GM18951 (cell line): ENCODE measurements at regions not wholly inside any gene's neighbourhood (a gene's known extent, or its start where the extent isn't known, plus 50 kb on each side); places are given as distances from the start of the nearest gene placed in this dataset.
"Not testable (repeated sequence)": the region's sequence is repeated elsewhere in the genome, so short reads cannot be mapped to it uniquely, and the experiment has no call there.

Experiments used
- POLR2A ChIP-seq: IDR thresholded peaks from 4 replicates; pipeline ENCODE4 v1.6.1; 2011; ENCODE audit warnings: mild to moderate bottlenecking; ENCODE audit not compliant: insufficient read length, insufficient read depth; ENCODE audit errors: extremely low read depth
- in situ Hi-C: fragments of 300-500 bp; cut with MboI; formaldehyde crosslinking; loops from one replicate; pipeline ENCODE4 v1.12.0; 2022; ENCODE audit warnings: low sequenced_read_pairs, mixed read lengths, inconsistent platforms; ENCODE audit not compliant: unreplicated experiment

DNA sequence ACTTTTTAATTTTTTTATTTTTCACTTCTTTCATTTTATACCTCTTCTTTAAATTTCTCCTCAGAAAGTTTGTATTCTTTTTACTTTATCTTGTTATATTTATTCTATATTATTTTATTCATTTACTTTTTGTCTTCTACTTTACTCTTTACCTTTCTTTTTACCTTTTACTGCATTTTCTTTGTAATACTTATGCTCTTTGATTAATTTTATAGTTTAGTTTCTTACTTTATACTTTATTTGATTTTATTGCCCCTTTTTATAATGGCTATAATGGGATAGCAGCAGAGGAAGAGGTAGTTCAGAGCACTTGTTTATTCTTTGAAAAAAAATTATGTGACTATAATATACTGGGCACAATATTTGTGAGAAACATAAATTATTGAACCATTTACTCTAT lies 542.6 kb upstream of the SPRY2 start:
- TF ChIP-seq POLR2A: no peak
- in situ Hi-C loops: no loop called here

DNA sequence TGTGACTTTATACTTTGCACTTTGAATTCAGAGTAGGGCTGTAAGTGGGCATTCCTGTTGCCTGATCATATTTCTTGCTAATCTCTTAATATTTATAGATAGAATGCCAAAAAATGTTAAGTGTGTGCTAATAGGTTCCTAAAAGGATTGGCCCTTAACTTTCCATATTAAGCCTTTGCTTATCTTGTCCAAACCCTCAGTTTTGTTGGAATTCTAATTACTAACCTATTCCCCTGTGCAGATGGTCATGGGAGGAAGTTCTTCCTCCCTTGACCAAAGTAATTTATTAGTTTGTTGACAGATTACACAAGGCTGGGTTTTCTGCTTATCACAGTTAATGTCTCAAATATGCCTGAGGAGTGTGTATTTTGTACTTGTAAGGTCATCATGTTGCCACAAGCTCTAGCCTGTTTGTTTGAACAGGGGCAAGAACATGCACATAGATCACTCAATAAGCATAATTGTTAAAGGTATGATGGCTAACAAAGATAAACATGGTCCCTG lies 541.1 kb upstream of the SPRY2 start:
- TF ChIP-seq POLR2A: no peak
- in situ Hi-C loops: no loop called here

DNA sequence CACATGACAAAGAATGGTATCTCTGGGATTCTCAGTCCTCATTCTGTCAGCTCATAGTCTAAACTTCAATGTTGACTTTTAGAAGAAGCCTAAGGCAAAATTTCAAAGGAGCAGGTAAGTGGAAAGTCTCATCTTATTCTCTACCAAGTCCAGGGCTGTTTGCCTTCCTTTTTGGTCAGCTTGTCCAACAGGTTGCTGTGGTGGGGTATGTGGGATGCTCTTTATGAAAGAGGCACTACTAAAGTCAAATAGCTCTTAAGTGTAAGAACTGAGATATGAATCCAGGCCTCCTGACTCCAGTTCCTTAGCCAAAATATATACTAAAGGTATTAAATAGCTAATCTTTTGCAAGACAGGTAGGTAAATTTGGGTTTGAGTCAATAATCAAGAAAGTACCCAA lies 540.6 kb upstream of the SPRY2 start:
- in situ Hi-C loops: no loop called here
- no peak for TF ChIP-seq POLR2A

DNA sequence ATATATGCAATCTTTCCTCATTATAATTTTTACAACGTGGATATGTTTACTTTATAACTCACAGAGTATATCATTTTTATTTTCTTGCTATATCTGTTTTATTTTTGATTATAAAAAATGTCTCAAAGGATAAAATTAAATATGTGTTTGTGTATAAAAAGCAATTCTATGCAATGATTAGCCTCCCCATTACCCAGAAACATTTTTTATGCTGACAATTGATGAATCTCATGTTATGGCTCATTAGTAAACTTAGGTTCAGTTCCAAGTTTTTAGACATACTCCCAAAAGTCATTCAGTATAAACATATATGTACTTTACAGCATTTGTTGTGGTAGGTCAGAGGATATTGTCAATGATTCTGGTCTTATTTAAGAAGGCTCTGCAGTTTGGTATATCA lies 540.1 kb upstream of the SPRY2 start:
- no peak for TF ChIP-seq POLR2A
- in situ Hi-C loops: no loop called here

DNA sequence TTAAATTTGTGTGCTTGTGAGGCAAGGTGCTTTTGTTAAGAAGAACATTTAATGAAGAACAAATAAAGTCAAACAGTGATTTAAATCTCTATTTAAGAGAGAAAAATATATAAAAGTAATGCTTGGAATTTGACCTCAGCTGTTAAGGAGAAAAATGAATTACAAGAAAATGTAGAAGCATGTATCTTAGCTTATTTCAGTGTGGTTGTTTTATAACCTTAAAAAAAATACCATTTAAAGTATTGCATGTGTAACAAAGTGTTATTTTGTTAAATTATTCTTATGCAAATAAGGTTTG lies 537.0 kb upstream of the SPRY2 start:
- in situ Hi-C loops: no loop called here
- no peak for TF ChIP-seq POLR2A

DNA sequence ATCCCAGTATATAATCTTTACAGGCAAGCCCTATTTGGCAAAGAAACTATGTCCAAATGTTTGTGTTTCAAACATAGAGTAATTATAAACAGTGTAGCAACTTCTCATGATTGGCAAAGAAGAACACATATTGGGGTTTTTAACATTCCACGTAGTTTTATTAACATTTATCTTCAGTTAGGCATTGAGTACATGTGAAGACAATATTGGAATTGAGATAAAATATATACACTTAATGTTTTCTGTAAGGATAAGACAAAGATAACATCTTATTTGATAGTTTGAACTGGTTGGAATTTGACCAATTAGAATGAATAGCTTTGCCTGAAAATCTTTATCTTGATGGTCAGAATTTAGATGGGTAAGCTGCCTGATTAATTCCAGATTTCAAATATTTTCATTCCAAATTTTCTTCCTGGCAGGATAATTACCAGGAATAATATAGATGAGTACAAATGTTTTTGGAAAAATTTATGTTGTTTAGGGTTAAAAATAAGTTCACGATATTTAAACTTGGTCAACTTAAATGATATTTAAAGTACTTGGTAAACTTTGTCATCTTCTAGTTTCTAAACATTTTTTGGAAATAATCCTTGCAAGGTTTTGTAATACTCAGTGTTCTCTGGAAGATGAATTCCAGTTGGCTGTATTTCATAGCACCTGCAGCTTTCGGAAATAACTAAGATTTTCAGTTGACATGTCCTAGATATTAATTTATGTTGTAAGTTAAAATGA lies 536.5 kb upstream of the SPRY2 start:
- in situ Hi-C loops: no loop called here

GRCh38 chr13:80873589-80873988 lies 532.7 kb upstream of the SPRY2 start:
- TF ChIP-seq POLR2A: no peak
- in situ Hi-C loops: no loop called here

More for the DNA sequence above, 536.5 kb upstream of the SPRY2 start:
- TF ChIP-seq POLR2A: no peak

DNA sequence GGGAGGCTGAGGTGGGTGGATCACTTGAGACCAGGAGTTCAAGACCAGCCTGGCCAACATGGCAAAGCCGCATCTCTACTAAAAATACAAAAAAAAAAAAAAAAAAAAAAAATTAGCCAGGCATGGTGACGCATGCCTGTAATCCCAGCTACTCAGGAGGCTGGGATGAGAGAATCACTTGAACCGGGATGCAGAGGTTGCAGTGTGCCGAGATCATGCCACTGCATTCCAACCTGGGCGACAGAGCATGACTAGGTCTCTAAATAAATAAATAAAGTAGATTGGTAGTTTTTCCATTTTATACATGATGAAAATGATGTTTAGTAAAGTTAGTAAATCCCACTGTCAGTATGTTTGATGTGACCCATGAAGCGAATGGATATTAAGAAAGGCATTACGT lies 531.0 kb upstream of the SPRY2 start:
- in situ Hi-C loops: not testable (repeated sequence)

DNA sequence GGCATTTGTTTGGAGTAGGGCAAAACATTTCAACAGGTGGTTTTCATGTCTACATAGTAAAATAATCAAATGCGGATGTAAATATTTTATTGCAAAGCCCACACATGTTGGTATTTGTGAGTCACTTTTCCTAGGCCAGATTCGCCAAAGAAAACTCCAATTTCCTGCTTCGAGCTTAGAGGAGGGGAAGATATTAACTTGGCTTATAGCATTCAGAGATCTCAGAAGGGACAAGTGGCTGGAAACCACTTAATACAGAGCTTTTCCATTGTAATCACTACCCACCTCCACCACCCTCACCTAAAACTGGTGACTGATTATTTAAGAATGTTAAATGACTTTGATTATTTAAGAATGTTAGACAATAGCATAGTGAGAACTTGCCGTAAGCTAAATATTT lies 530.6 kb upstream of the SPRY2 start:
- in situ Hi-C loops: no loop called here
- TF ChIP-seq POLR2A: no peak

- in situ Hi-C loops: no loop called here
- no peak for TF ChIP-seq POLR2A
Measured at GRCh38 chr13:80870186-80870585, 529.3 kb upstream of the SPRY2 start.

DNA sequence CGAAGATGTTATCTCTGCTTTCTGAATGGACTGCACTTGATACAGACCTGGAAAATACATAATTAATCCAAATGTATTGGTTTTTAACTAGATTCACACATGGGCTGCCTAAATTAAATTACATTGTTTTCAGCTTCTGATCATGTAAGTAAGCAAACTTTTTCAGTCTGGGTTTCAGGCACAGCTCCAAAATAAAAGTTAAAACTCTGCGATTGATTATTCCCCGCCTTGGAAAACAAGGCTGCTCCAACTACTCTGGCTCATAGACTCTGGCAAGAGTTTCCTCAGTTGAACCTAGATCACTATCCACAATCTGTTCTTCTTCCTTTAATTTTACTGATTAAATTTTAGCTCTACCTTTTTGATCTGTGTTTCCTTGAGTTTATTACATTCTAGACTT lies 526.0 kb upstream of the SPRY2 start:
- no peak for TF ChIP-seq POLR2A
- in situ Hi-C loops: no loop called here

GRCh38 chr13:80865329-80865728 lies 524.4 kb upstream of the SPRY2 start:
- in situ Hi-C loops: no loop called here
- TF ChIP-seq POLR2A: no peak

- no peak for TF ChIP-seq POLR2A
- in situ Hi-C loops: no loop called here
Measured at GRCh38 chr13:80862456-80862855, 521.5 kb upstream of the SPRY2 start.

DNA sequence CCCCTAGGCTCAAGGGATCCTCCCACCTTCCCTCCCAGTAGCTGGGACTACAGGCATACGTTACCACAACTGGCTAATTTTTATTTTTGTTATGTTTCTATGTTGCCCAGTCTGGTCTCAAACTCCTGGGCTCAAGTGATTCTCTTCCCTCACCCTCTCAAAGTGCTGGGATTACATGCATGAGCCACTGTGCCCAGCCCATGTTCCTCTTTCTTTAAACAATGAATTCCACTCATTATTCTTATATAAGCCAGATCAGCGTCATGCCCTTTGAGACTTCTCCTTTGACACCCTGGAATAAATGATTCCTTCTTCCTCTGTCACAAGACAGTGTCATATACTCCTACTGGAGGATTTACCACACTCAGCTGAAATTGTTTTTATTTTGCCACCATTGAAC lies 519.9 kb upstream of the SPRY2 start:
- in situ Hi-C loops: no loop called here
- no peak for TF ChIP-seq POLR2A

- in situ Hi-C loops: no loop called here
Measured at GRCh38 chr13:80858131-80858530, 517.2 kb upstream of the SPRY2 start.

More at GRCh38 chr13:80858131-80858530, 517.2 kb upstream of the SPRY2 start:
- no peak for TF ChIP-seq POLR2A
